NB4 (cell line): ENCODE measurements at regions not wholly inside any gene's neighbourhood (a gene's known extent, or its start where the extent isn't known, plus 50 kb on each side); places are given as distances from the start of the nearest gene placed in this dataset.

Experiments
- DNase-seq: peaks from one replicate; pipeline ENCODE4 v3.0.0; 2010; ENCODE audit warnings: low read depth
- H3K4me3 ChIP-seq: one replicate; pipeline ENCODE4 v1.5.1; 2011; ENCODE audit warnings: mild to moderate bottlenecking, low read depth, low read length, moderate library complexity
- MAX ChIP-seq: IDR thresholded peaks from 2 replicates; pipeline ENCODE4 v1.6.1; 2011; ENCODE audit warnings: low read depth, low read length
- MYC ChIP-seq: IDR thresholded peaks from 2 replicates; pipeline ENCODE4 v1.6.1; 2011; ENCODE audit warnings: low read depth, low read length
- POLR2A ChIP-seq: IDR thresholded peaks from 2 replicates; pipeline ENCODE4 v1.6.1; 2011; ENCODE audit warnings: mild to moderate bottlenecking; ENCODE audit not compliant: insufficient read length; ENCODE audit errors: extremely low read depth
- TF ChIP-seq, protein P1 (sequence below): IDR thresholded peaks from one replicate; pipeline ENCODE4 v1.5.1; 2012; ENCODE audit warnings: low read depth, low read length

DNA sequence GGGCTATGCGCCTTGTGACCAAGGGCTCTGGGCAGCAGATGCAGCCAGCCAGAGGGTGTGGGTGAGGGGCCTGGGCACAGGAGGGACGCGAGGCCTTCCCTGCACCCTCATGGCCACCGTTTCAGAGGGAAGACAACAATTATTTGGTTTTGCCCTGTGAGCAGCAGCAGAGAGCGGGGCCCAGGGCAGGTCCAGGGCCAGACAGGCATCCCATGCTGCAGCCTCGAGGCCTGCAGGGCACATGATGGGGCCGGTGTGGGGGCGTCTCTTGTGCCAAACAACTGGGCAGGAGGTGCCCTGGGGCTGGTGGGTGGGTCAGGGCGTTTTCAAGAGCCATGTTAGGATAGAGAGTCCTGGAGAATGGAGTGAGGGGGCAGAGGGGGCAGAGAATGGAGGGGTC is 79.4 kb downstream of the SCGB2B2 start:
- TF ChIP-seq, protein P1, sequence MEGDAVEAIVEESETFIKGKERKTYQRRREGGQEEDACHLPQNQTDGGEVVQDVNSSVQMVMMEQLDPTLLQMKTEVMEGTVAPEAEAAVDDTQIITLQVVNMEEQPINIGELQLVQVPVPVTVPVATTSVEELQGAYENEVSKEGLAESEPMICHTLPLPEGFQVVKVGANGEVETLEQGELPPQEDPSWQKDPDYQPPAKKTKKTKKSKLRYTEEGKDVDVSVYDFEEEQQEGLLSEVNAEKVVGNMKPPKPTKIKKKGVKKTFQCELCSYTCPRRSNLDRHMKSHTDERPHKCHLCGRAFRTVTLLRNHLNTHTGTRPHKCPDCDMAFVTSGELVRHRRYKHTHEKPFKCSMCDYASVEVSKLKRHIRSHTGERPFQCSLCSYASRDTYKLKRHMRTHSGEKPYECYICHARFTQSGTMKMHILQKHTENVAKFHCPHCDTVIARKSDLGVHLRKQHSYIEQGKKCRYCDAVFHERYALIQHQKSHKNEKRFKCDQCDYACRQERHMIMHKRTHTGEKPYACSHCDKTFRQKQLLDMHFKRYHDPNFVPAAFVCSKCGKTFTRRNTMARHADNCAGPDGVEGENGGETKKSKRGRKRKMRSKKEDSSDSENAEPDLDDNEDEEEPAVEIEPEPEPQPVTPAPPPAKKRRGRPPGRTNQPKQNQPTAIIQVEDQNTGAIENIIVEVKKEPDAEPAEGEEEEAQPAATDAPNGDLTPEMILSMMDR: no peak
- TF ChIP-seq MYC: no peak
- TF ChIP-seq POLR2A: no peak
- no peak for TF ChIP-seq MAX
- no peak for DNase-seq
- H3K4me3 ChIP-seq: no peak overlapping the region

- no peak for TF ChIP-seq MAX
- TF ChIP-seq, protein P1: no peak
- no peak for TF ChIP-seq MYC
- no peak for TF ChIP-seq POLR2A
- no peak overlapping the region for H3K4me3 ChIP-seq
- DNase-seq: no peak
Measured at GRCh38 chr19:34596989-34597388, 80.0 kb downstream of the SCGB2B2 start.

DNA sequence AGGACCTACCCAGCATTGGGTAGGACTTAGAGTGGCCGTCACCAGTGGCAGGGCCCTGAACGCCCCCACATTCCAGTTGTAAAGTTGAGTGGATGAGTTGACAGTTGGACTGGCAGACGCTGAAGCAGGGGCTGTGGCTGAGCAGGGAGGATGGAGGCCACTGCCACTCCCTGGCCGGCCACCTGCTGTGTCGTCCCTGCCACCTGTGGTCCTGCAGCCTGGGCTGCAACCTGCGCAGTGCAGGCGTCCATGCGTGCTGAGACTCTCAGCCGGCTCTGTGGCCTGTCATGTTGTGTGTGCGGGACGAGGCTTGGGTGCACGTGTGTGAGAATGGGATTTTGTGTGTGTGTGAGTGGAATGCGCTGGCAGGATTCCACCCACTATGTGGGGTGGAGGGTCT is 80.8 kb downstream of the SCGB2B2 start:
- no peak overlapping the region for H3K4me3 ChIP-seq
- TF ChIP-seq, protein P1: no peak
- TF ChIP-seq POLR2A (no peak), MYC (no peak), MAX (no peak)
- DNase-seq: no peak

DNA sequence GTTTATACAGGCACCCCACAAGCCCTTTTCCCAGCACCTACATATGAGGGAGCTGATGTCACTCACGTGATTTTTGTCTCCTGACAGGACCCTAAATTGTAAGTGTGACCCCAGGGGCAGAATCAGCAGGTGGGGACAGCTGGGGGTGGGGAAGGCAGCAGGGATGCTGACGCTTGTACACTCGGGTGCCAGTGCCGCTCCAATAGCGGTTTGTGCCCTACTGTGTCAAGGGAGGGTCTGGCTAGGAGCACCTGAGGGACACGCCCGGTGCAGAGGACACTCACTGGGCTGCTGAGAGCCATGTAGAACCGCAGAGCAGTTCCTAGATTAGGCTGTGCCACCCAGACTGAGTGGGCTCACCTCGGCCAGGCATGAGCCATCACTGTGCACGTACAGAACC is 81.3 kb downstream of the SCGB2B2 start:
- no peak overlapping the region for H3K4me3 ChIP-seq
- no peak for TF ChIP-seq MAX
- no peak for TF ChIP-seq POLR2A
- TF ChIP-seq, protein P1: no peak
- TF ChIP-seq MYC: no peak
- DNase-seq: no peak

GRCh38 chr19:34590228-34590627 is 86.7 kb downstream of the SCGB2B2 start:
- DNase-seq: no peak
- TF ChIP-seq MAX (no peak), MYC (no peak), POLR2A (no peak)
- TF ChIP-seq, protein P1: no peak
- no peak overlapping the region for H3K4me3 ChIP-seq

DNA sequence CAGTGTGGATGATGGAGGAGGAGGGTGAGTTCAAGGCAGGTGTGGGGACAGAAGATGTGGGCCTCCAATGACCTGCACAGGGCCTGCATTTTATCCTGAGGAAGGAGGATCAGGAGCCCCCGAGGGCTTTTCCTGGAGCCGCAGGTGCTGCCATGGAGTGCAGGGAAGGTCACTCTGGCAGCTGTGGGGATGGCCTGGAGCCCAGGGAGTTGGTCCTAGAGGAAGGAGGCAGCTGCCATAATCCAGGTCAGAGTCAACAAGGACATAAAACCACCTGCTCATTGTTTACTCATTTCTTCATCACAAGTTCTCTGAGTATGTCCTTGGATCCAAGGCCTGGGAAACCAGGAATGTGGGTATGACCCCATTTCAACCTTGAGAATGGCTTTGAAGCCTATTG is 87.2 kb downstream of the SCGB2B2 start:
- no peak for TF ChIP-seq MYC
- no peak for TF ChIP-seq POLR2A
- no peak for TF ChIP-seq MAX
- TF ChIP-seq, protein P1: no peak
- DNase-seq: no peak
- no peak overlapping the region for H3K4me3 ChIP-seq
